A673 (cell line): ENCODE measurements at regions not wholly inside any gene's neighbourhood (a gene's known extent, or its start where the extent isn't known, plus 50 kb on each side); places are given as distances from the start of the nearest gene placed in this dataset.

Source experiments
- BruUV-seq: library from RNA; stranded (reverse); fragments of 400-500 nt; replicated peaks from 2 replicates; lab custom pipeline; 2021; lab: Mats Ljungman, UMichigan
- CTCF ChIA-PET: fragments of 300-600 bp; sonication (Branson Sonifier 250); formaldehyde crosslinking; loops from one replicate; lab custom pipeline; 2022; ENCODE audit warnings: antibody characterized with exemption; lab: Charles Lee
- POLR2A ChIA-PET: fragments of 300-600 bp; sonication (Branson Sonifier 250); formaldehyde crosslinking; loops from one replicate; lab custom pipeline; 2022; ENCODE audit warnings: antibody characterized with exemption; ENCODE audit not compliant: low non-redundant PET; lab: Charles Lee
- DNase-seq: peaks from one replicate; pipeline ENCODE4 v3.0.0-alpha.2; 2015; ENCODE audit warnings: low spot score
- H3K27ac ChIP-seq: fragments of 200-600 bp; sonication (generic); 2 replicates; pipeline ENCODE4 v1.5.1; 2016; ENCODE audit warnings: mixed run types, low read depth, mild to moderate bottlenecking, mixed read lengths, antibody characterized with exemption, low read length; ENCODE audit not compliant: poor library complexity, severe bottlenecking
- H3K27me3 ChIP-seq: fragments of 200-600 bp; sonication (generic); replicated peaks from 2 replicates; pipeline ENCODE4 v1.6.1; 2017; ENCODE audit warnings: mixed run types, low read depth, mild to moderate bottlenecking, mixed read lengths, antibody characterized with exemption, low read length; ENCODE audit not compliant: insufficient read depth, poor library complexity
- H3K36me3 ChIP-seq: fragments of 200-600 bp; sonication (generic); 2 replicates; pipeline ENCODE4 v1.6.1; 2016; ENCODE audit warnings: mixed run types, mild to moderate bottlenecking, mixed read lengths, antibody characterized with exemption, low read length; ENCODE audit not compliant: insufficient read depth, poor library complexity, severe bottlenecking
- H3K4me1 ChIP-seq: fragments of 200-600 bp; sonication (generic); 2 replicates; pipeline ENCODE4 v1.6.1; 2017; ENCODE audit warnings: mixed run types, mild to moderate bottlenecking, mixed read lengths, antibody characterized with exemption, low read length; ENCODE audit not compliant: insufficient read depth, poor library complexity, severe bottlenecking
- H3K4me3 ChIP-seq: fragments of 200-600 bp; sonication (generic); 2 replicates; pipeline ENCODE4 v1.5.1; 2016; ENCODE audit warnings: low read depth, mixed run types, mild to moderate bottlenecking, mixed read lengths, low read length; ENCODE audit not compliant: poor library complexity, severe bottlenecking
- H3K9me3 ChIP-seq: fragments of 200-600 bp; sonication (generic); 2 replicates; pipeline ENCODE4 v1.6.1; 2016; ENCODE audit warnings: mixed run types, low read depth, mild to moderate bottlenecking, mixed read lengths, antibody characterized with exemption, low read length; ENCODE audit not compliant: poor library complexity, severe bottlenecking
- CTCF ChIP-seq: fragments of 300-800, 200-600 bp; sonication (generic); conservative IDR thresholded peaks from 2 replicates; pipeline ENCODE4 v1.5.1; 2017; ENCODE audit warnings: low read depth, mild to moderate bottlenecking, antibody characterized with exemption, low read length, moderate library complexity, mixed read lengths
- EZH2 ChIP-seq: fragments of 200-600 bp; sonication (generic); IDR thresholded peaks from 2 replicates; pipeline ENCODE4 v1.6.1; 2017; ENCODE audit warnings: borderline replicate concordance, low read depth, mild to moderate bottlenecking, mixed read lengths, antibody characterized with exemption, low read length; ENCODE audit not compliant: poor library complexity, severe bottlenecking
- intact Hi-C: fragments of 100-400 bp; cut with micrococcal nuclease; formaldehyde crosslinking; loops from one replicate; pipeline ENCODE4 v1.10.0; 2022; ENCODE audit not compliant: unreplicated experiment

GRCh38 chr21:35924714-35925301, 135.5 kb downstream of the SETD4 start:
- intact Hi-C loops = no loop called here
- Histone ChIP-seq H3K4me3 (no peak overlapping the region), H3K27ac (no peak overlapping the region), H3K36me3 (no peaks in the 10 kb centered on the region), H3K27me3 (peaks cover 3% of the 10 kb centered on the region), H3K4me1 (peaks cover 1% of the 10 kb centered on the region), H3K9me3 (no peaks in the 10 kb centered on the region)
- no peak for DNase-seq
- no TSS peak for BruUV-seq
- POLR2A ChIA-PET = no interaction called here
- CTCF ChIA-PET = no interaction called here
- no peak for TF ChIP-seq EZH2
- TF ChIP-seq CTCF = no peak

- ChIA-PET CTCF (no interaction called here), POLR2A (no interaction called here)
- Histone ChIP-seq H3K27me3 (peaks cover 3% of the 10 kb centered on the region), H3K27ac (no peak overlapping the region), H3K36me3 (no peaks in the 10 kb centered on the region), H3K4me3 (no peak overlapping the region), H3K9me3 (no peaks in the 10 kb centered on the region), H3K4me1 (no peaks in the 10 kb centered on the region)
- intact Hi-C loops = no loop called here
- DNase-seq = no peak
- no peak for TF ChIP-seq CTCF
- no peak for TF ChIP-seq EZH2
- no TSS peak for BruUV-seq
Measured at GRCh38 chr21:35923971-35924370, 136.4 kb downstream of the SETD4 start.

- POLR2A ChIA-PET = no interaction called here
Measured at GRCh38 chr21:35922618-35923017, 137.7 kb downstream of the SETD4 start.

More at GRCh38 chr21:35922618-35923017, 137.7 kb downstream of the SETD4 start:
- TF ChIP-seq EZH2 (no peak), CTCF (no peak)
- Histone ChIP-seq H3K4me1 (no peaks in the 10 kb centered on the region), H3K4me3 (no peak overlapping the region), H3K27me3 (peaks cover 3% of the 10 kb centered on the region), H3K27ac (no peak overlapping the region), H3K36me3 (no peaks in the 10 kb centered on the region), H3K9me3 (no peaks in the 10 kb centered on the region)
- no peak for DNase-seq
- BruUV-seq = no TSS peak
- CTCF ChIA-PET = no interaction called here
- intact Hi-C loops = no loop called here
